Endothelial cell of umbilical vein (primary cell): ENCODE measurements at regions not wholly inside any gene's neighbourhood (a gene's known extent, or its start where the extent isn't known, plus 50 kb on each side); places are given as distances from the start of the nearest gene placed in this dataset.
"Not testable (repeated sequence)": the region's sequence is repeated elsewhere in the genome, so short reads cannot be mapped to it uniquely, and the experiment has no call there.

ENCODE experiments used
- BruUV-seq: library from RNA; stranded (reverse); fragments of 400-500 nt; replicated peaks from 2 replicates; lab custom pipeline; 2021; lab: Mats Ljungman, UMichigan
- CTCF ChIA-PET: fragments of 300-600, 350-600 bp; sonication (Branson Sonifier 250); formaldehyde crosslinking; loops from one replicate; lab custom pipeline; 2021; ENCODE audit warnings: antibody characterized with exemption, inconsistent platforms; lab: Charles Lee
- POLR2A ChIA-PET: fragments of 300-600, 350-600 bp; sonication (Branson Sonifier 250); formaldehyde crosslinking; loops from one replicate; lab custom pipeline; 2021; ENCODE audit warnings: antibody characterized with exemption, inconsistent platforms; lab: Charles Lee
- DNase-seq: peaks from one replicate; pipeline ENCODE4 v3.0.0-alpha.2; 2011; ENCODE audit warnings: low read depth, low spot score
- FAIRE-seq: peaks from 2 replicates; lab custom pipeline; 2011; peaks lifted over from hg19 to GRCh38; lab: Jason Lieb, UNC
- H2AFZ ChIP-seq: 2 replicates; pipeline ENCODE4 v1.6.0; 2012; ENCODE audit warnings: low read depth, low read length, control low read depth, inconsistent platforms
- H3K27ac ChIP-seq: 2 replicates; pipeline ENCODE4 v1.5.1; 2011; ENCODE audit warnings: low read depth, mild to moderate bottlenecking, control low read depth, low read length, moderate library complexity; ENCODE audit not compliant: insufficient read depth
- H3K27me3 ChIP-seq, 2 experiments: 2 replicates each; pipeline versions ENCODE4 v1.6.0 to v1.6.1; 2011; ENCODE audit warnings: low read length in 2 of 2, mixed read lengths in 1 of 2; ENCODE audit not compliant: control insufficient read depth in 2 of 2, insufficient read depth in 2 of 2
- H3K36me3 ChIP-seq, 2 experiments: 2 replicates in 1 of 2; 3 replicates in 1 of 2; pipeline ENCODE4 v1.5.1; 2011; ENCODE audit warnings: low read length in 2 of 2, mild to moderate bottlenecking in 1 of 2, moderate library complexity in 1 of 2; ENCODE audit not compliant: control insufficient read depth in 2 of 2, insufficient read depth in 2 of 2; ENCODE audit errors: extremely low read depth in 1 of 2
- H3K4me1 ChIP-seq: 3 replicates; pipeline ENCODE4 v1.5.1; 2011; ENCODE audit warnings: mild to moderate bottlenecking, low read length; ENCODE audit not compliant: control insufficient read depth, insufficient read depth; ENCODE audit errors: extremely low read depth
- H3K4me2 ChIP-seq: 2 replicates; pipeline ENCODE4 v1.6.1; 2011; ENCODE audit warnings: low read length, control low read depth, mixed read lengths; ENCODE audit not compliant: insufficient read depth
- H3K4me3 ChIP-seq, 3 experiments: fragments of 200-600 bp in 1 of 3; sonication (generic), shearing (Covaris generic) in 1 of 3; replicated peaks in 1 of 3; 2 replicates each; pipeline ENCODE4 v1.5.1; 2011 to 2016; ENCODE audit warnings: control low read depth in 3 of 3, low read length in 3 of 3, mild to moderate bottlenecking in 2 of 3, inconsistent platforms in 1 of 3, low read depth in 1 of 3, moderate library complexity in 1 of 3; ENCODE audit not compliant: insufficient read depth in 1 of 3
- H3K79me2 ChIP-seq: 2 replicates; pipeline ENCODE4 v1.6.0; 2012; ENCODE audit warnings: low read length, inconsistent platforms; ENCODE audit not compliant: control insufficient read depth, insufficient read depth
- H3K9ac ChIP-seq: replicated peaks from 2 replicates; pipeline ENCODE3; 2011; ENCODE audit warnings: low read length, control low read depth; ENCODE audit not compliant: insufficient read depth; ENCODE audit errors: extremely low read depth
- H3K9me1 ChIP-seq: replicated peaks from 3 replicates; pipeline ENCODE4 v1.6.0; 2011; ENCODE audit warnings: mild to moderate bottlenecking, low read length; ENCODE audit not compliant: control insufficient read depth, insufficient read depth; ENCODE audit errors: extremely low read depth
- H3K9me3 ChIP-seq: replicated peaks from 2 replicates; pipeline ENCODE4 v1.5.1; 2012; ENCODE audit warnings: low read length, inconsistent platforms; ENCODE audit not compliant: control insufficient read depth, insufficient read depth
- H4K20me1 ChIP-seq: replicated peaks from 2 replicates; pipeline ENCODE3; 2011; ENCODE audit warnings: mild to moderate bottlenecking, low read length; ENCODE audit not compliant: control insufficient read depth, insufficient read depth; ENCODE audit errors: extremely low read depth
- dilution Hi-C: fragments of 300-500 bp; cut with MboI; formaldehyde crosslinking; loops from one replicate; pipeline ENCODE4 v1.15.0; 2019; ENCODE audit warnings: low sequenced_read_pairs; ENCODE audit not compliant: extremely low pct_ligation_motif_present
- intact Hi-C: fragments of 100-400 bp; cut with micrococcal nuclease; formaldehyde crosslinking; loops from one replicate; pipeline ENCODE4 v1.10.0; 2022

DNA sequence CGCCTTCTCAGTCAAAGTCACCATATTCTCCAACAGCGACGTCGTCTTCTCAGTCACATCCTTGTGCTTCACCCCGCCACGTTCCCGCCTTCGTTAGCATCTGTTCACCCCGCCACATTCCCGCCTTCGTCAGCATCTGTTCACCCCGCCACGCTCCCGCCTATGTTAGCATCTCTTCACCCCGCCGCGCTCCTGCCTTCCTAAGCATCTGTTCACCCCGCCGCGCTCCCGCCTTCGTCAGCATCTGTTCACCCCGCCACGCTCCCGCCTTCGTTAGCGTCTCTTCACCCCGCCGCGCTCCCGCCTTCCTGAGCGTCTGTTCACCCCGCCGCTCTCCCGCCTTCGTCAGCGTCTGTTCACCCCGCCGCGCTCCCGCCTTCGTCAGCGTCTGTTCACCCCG, 816.4 kb upstream of the TPTE start:
- H3K27me3 ChIP-seq, H3K36me3 ChIP-seq, H3K4me1 ChIP-seq, dilution Hi-C loops, H3K4me3 ChIP-seq, H3K9ac ChIP-seq, intact Hi-C loops, H2AFZ ChIP-seq, DNase-seq, FAIRE-seq, CTCF ChIA-PET, POLR2A ChIA-PET, H3K9me1 ChIP-seq, H3K9me3 ChIP-seq, H4K20me1 ChIP-seq, H3K27ac ChIP-seq, BruUV-seq, H3K79me2 ChIP-seq, H3K4me2 ChIP-seq: not testable (repeated sequence)

DNA sequence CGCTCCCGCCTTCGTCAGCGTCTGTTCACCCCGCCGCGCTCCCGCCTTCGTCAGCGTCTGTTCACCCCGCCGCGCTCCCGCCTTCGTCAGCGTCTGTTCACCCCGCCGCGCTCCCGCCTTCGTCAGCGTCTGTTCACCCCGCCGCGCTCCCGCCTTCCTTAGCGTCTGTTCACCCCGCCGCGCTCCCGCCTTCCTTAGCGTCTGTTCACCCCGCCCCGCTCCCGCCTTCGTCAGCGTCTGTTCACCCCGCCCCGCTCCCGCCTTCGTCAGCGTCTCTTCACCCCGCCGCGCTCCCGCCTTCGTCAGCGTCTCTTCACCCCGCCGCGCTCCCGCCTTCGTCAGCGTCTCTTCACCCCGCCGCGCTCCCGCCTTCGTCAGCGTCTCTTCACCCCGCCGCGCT, 815.9 kb upstream of the TPTE start:
- H4K20me1 ChIP-seq, H3K9ac ChIP-seq, H3K4me2 ChIP-seq, POLR2A ChIA-PET, H3K27ac ChIP-seq, H3K36me3 ChIP-seq, H3K9me3 ChIP-seq, H3K9me1 ChIP-seq, FAIRE-seq, H3K79me2 ChIP-seq, H3K4me3 ChIP-seq, CTCF ChIA-PET, H3K27me3 ChIP-seq, intact Hi-C loops, DNase-seq, H2AFZ ChIP-seq, H3K4me1 ChIP-seq, BruUV-seq, dilution Hi-C loops: not testable (repeated sequence)

DNA sequence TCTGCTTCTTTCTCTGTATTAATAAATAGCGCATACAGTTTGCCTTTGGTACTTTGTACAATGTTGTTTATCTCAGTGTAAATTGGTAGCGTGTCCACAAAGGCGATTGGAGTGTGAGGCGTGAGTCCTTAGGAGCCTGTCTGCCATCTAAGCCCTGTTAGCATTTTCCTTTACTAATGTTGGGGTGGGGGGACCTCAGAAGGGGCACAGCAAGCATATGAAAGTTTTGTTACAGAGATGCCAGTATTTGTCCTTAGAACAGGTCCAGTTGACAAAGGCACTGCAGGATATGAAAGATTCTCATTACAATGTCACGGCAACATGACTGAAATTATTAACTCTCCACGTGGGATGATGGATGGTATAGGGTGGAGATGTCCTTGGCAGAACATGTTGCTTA, 796.8 kb upstream of the TPTE start:
- dilution Hi-C loops, H3K27ac ChIP-seq, H3K9me3 ChIP-seq, H3K4me2 ChIP-seq, H3K4me3 ChIP-seq, H3K36me3 ChIP-seq, H3K4me1 ChIP-seq, intact Hi-C loops, H3K9me1 ChIP-seq, BruUV-seq, H3K79me2 ChIP-seq, FAIRE-seq, H3K27me3 ChIP-seq, DNase-seq, POLR2A ChIA-PET, CTCF ChIA-PET, H2AFZ ChIP-seq, H4K20me1 ChIP-seq, H3K9ac ChIP-seq: not testable (repeated sequence)

DNA sequence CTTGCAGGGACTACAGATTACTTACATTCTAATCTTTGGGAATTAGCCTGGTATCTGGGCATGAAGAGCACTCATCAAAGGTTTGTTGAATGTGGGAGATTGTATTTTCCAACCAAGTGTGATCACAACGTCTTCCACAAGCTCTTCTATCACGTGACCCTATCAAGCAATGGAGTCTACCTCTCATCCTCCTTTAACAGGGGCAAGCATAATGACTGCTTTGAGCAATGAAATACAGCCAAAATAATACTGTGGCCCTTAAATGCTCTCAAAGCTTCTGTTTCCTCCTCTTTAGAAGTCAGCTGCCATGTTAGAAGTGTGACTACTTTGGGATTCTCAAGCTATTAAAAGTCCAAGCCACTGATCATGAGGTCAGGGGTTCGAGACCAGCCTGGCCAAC, 794.2 kb upstream of the TPTE start:
- H3K4me1 ChIP-seq, H3K9ac ChIP-seq, H3K27me3 ChIP-seq, H3K27ac ChIP-seq, H3K36me3 ChIP-seq, H2AFZ ChIP-seq, H3K79me2 ChIP-seq, CTCF ChIA-PET, DNase-seq, intact Hi-C loops, dilution Hi-C loops, H3K4me2 ChIP-seq, H3K9me1 ChIP-seq, BruUV-seq, POLR2A ChIA-PET, H4K20me1 ChIP-seq, FAIRE-seq, H3K4me3 ChIP-seq: not testable (repeated sequence)
- peaks cover 10% of the 10 kb centered on the region for H3K9me3 ChIP-seq
